Mammary epithelial cell (primary cell): ENCODE measurements at regions not wholly inside any gene's neighbourhood (a gene's known extent, or its start where the extent isn't known, plus 50 kb on each side); places are given as distances from the start of the nearest gene placed in this dataset.

ENCODE experiments used
- EZH2 ChIP-seq: IDR thresholded peaks from 2 replicates; pipeline ENCODE4 v1.6.1; 2012; ENCODE audit warnings: low read length, inconsistent platforms, borderline replicate concordance
- TF ChIP-seq, protein P1 (sequence below), 2 donors: IDR thresholded peaks in 1 of 2; conservative IDR thresholded peaks in 1 of 2; 2 replicates each; pipeline ENCODE4 v1.5.1; 2011 to 2012; ENCODE audit warnings: inconsistent platforms in 2 of 2, low read length in 2 of 2, mild to moderate bottlenecking in 2 of 2, control low read depth in 1 of 2, low read depth in 1 of 2; ENCODE audit not compliant: insufficient read depth in 1 of 2; ENCODE audit errors: extremely low read depth in 1 of 2

DNA sequence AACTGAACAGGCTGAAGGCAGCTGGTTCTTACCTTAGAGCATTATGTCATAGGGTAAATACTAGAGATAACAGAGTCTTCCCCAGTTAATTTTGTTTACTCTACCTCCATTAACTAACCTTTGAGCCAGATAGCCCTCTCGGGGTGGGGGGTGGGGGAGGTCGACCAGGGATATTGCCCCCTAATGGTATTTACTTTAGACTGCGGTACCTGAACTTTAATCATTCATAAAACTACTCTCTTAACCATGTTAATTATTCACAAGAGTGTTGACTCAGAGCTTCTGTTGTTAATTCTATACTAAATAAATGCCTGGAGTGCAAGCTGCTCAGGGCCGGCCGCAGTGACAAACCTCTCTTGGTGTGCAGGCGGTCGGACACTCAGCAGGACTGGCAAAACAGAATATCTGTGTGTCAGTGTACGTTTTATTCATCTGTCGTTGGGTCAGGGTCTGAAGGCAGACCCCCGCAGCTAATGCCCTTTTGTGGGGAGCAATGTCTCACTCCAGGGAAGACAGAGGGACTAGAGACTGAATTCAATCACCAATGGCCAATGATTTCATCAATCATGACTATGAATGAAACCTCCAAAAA lies 152.4 kb upstream of the COL21A1 start:
- TF ChIP-seq, protein P1, sequence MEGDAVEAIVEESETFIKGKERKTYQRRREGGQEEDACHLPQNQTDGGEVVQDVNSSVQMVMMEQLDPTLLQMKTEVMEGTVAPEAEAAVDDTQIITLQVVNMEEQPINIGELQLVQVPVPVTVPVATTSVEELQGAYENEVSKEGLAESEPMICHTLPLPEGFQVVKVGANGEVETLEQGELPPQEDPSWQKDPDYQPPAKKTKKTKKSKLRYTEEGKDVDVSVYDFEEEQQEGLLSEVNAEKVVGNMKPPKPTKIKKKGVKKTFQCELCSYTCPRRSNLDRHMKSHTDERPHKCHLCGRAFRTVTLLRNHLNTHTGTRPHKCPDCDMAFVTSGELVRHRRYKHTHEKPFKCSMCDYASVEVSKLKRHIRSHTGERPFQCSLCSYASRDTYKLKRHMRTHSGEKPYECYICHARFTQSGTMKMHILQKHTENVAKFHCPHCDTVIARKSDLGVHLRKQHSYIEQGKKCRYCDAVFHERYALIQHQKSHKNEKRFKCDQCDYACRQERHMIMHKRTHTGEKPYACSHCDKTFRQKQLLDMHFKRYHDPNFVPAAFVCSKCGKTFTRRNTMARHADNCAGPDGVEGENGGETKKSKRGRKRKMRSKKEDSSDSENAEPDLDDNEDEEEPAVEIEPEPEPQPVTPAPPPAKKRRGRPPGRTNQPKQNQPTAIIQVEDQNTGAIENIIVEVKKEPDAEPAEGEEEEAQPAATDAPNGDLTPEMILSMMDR (conservative IDR thresholded peaks at IDR 0.05 in 1 of 2, IDR thresholded peaks at IDR 0.05 in 1 of 2; ENCODE audit: extremely low read depth in 1 of 2, insufficient read depth in 1 of 2, low read depth in 1 of 2, low read length in 2 of 2), result no peak
- TF ChIP-seq EZH2, result no peak
